Astrocyte of the cerebellum (primary cell): ENCODE measurements at regions not wholly inside any gene's neighbourhood (a gene's known extent, or its start where the extent isn't known, plus 50 kb on each side); places are given as distances from the start of the nearest gene placed in this dataset.

Experiments used
- DNase-seq: peaks from one replicate; pipeline ENCODE4 v3.0.0-alpha.2; 2011; ENCODE audit warnings: low read depth
- H3K4me3 ChIP-seq: 2 replicates; pipeline ENCODE4 v1.5.1; 2011; ENCODE audit warnings: mild to moderate bottlenecking, low read depth, low read length, moderate library complexity
- in situ Hi-C: cut with HindIII; loops from 2 replicates; pipeline ENCODE4 v1.10.0; 2017; ENCODE audit warnings: low sequenced_read_pairs
- TF ChIP-seq, protein P1 (sequence below): IDR thresholded peaks from 2 replicates; pipeline ENCODE4 v1.5.1; 2012; ENCODE audit warnings: low read length, low read depth, moderate library complexity, mild to moderate bottlenecking; ENCODE audit errors: missing control alignments

DNA sequence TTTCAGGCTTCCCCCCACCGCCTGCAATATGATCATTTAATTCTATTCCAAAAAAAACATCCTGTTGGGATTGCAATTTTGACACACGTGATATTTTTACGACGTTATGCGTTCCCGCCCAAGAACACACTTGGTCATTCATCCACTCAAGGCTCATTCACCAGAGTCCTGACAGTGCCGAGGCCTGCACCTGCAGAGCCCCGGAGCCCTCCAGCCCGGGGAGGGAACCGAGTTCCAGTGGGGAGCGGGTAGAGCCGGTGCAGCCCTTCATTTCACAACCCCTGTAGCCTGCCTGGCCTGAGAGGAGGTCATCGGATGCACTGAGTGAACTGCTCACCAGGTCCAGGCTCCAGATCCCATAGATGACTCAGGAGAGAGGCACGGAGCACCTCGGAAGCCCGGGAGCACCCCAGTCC is 156.0 kb upstream of the BACE2 start:
- no peak overlapping the region for H3K4me3 ChIP-seq
- no peak for DNase-seq
- TF ChIP-seq, protein P1, sequence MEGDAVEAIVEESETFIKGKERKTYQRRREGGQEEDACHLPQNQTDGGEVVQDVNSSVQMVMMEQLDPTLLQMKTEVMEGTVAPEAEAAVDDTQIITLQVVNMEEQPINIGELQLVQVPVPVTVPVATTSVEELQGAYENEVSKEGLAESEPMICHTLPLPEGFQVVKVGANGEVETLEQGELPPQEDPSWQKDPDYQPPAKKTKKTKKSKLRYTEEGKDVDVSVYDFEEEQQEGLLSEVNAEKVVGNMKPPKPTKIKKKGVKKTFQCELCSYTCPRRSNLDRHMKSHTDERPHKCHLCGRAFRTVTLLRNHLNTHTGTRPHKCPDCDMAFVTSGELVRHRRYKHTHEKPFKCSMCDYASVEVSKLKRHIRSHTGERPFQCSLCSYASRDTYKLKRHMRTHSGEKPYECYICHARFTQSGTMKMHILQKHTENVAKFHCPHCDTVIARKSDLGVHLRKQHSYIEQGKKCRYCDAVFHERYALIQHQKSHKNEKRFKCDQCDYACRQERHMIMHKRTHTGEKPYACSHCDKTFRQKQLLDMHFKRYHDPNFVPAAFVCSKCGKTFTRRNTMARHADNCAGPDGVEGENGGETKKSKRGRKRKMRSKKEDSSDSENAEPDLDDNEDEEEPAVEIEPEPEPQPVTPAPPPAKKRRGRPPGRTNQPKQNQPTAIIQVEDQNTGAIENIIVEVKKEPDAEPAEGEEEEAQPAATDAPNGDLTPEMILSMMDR, result no peak
- in situ Hi-C loops, result no loop called here

DNA sequence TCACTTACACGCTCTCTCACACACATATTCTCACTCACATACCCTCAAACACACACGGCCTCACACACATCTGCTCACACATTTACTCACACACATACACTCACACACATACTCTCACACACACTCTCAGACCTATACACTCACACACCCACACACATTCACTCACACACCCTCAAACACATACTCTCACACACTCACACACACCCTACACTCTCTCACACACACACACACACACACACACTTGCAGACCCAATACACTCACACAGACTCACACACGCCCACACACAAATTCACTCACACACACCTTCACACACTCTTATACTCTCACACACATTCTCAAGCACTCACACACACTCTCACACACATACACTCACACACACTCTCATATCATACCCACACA is 155.5 kb upstream of the BACE2 start:
- DNase-seq, result no peak
- in situ Hi-C loops, result no loop called here

DNA sequence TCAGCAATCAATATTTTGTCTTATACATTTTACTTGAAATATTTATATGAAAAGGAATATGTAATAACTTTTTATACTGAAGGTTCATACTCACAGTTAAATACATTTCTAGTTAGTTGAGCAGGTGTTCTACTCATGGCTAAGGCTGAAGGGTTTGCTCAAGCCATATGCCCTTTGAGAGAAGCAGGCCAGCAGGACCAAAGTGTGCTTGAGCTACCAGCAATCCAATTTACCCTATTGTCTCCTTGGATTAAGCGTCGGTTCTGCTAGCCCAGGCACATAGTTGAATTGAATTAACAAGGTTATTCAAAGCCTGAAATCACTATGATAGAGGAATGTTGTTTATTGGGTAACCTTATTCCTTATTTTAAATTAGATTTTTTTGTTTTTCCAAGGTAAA is 151.5 kb upstream of the BACE2 start:
- no peak for DNase-seq
- TF ChIP-seq, protein P1, result no peak
- in situ Hi-C loops, result no loop called here

More for the DNA sequence above, 155.5 kb upstream of the BACE2 start:
- TF ChIP-seq, protein P1, result no peak
- H3K4me3 ChIP-seq, result no peak overlapping the region

DNA sequence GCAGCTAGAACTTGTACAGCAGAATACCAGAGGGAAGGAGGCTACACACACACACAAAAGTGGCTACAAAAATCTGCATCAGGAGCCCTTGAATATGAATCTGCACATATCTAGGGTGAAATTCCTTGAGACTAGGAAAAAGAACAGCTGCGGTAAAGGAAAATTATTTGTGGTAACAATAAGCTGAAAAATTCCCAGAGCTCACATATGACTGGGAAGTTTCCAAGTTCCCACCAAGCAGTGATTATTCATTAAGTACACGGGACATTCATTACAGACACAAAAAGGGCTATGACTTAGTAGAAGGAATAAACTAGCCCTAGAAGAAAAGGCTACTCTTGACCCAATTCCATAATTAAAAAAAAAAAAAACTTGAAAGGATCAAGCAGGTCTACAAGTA is 149.5 kb upstream of the BACE2 start:
- TF ChIP-seq, protein P1, result no peak
- H3K4me3 ChIP-seq, result no peak overlapping the region
- no peak for DNase-seq
- in situ Hi-C loops, result no loop called here

More for the DNA sequence above, 151.5 kb upstream of the BACE2 start:
- H3K4me3 ChIP-seq, result no peak overlapping the region

DNA sequence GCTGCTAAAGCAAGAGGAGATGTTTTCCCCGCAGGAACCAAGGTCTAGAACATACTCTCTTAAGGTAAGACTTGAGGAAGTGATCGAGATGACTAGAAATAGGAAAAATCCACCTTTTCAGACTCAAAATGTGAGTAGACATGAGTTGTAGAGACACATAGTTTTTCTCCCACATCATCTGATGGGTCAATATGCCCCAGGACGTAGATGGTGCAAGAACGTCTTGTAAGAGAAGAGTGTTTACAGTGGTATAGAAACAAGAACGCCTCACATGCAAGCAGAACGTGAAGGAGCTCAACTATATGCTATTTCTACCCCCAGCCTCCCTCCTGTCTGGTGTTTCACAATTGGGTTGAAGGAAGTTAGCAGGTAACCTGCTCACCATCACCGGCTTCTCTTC is 144.0 kb upstream of the BACE2 start:
- DNase-seq, result no peak
- in situ Hi-C loops, result no loop called here
- H3K4me3 ChIP-seq, result no peak overlapping the region
- TF ChIP-seq, protein P1, result no peak

DNA sequence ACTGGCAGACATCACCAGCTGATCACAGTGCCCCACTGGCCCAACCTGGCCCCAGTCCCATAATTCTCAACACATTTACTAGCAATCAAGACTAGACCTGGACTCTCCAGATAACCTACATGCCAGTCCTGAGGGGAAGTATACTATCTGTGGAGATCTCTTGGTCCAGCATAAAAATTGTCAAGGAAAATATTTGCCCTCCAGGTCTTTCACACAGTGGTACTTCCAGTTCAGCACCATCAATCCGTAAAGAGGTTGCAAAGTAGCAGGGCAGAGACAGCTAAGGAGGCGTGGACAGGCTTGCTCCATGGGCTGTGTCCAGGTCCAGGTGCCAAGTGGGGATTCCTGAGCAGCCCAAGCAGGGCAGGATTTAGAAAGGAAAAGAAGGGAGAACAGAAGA is 143.6 kb upstream of the BACE2 start:
- DNase-seq, result no peak
- no peak overlapping the region for H3K4me3 ChIP-seq
- in situ Hi-C loops, result no loop called here
- TF ChIP-seq, protein P1, result no peak
